B cell (primary cell): ENCODE measurements at regions not wholly inside any gene's neighbourhood (a gene's known extent, or its start where the extent isn't known, plus 50 kb on each side); places are given as distances from the start of the nearest gene placed in this dataset.

Experiments used
- ATAC-seq: fragments of 200-7000 bp; cut with Tn5 transposase; one replicate; pipeline ENCODE4 v1.10.0; 2021; ENCODE audit warnings: low read depth, mild to moderate bottlenecking, moderate number of reproducible peaks, moderate library complexity
- CTCF ChIA-PET: fragments of 350-600 bp; sonication (Branson Sonifier 250); formaldehyde crosslinking; loops from one replicate; lab custom pipeline; 2021; ENCODE audit warnings: antibody characterized with exemption, inconsistent platforms; lab: Charles Lee
- POLR2A ChIA-PET: fragments of 350-600 bp; sonication (Branson Sonifier 250); formaldehyde crosslinking; loops from one replicate; lab custom pipeline; 2021; ENCODE audit warnings: antibody characterized with exemption; lab: Charles Lee
- DNase-seq: peaks from one replicate; pipeline ENCODE4 v3.0.0; 2013
- H2AFZ ChIP-seq: 2 replicates; pipeline ENCODE4 v1.6.1; 2012; ENCODE audit warnings: mild to moderate bottlenecking, low read depth, low read length; ENCODE audit not compliant: insufficient read depth, poor library complexity, severe bottlenecking
- H3K27ac ChIP-seq, 2 donors: 1 replicate in 1 of 2; 2 replicates in 1 of 2; pipeline ENCODE4 v1.5.1; 2012 to 2013; ENCODE audit warnings: low read length in 2 of 2, mild to moderate bottlenecking in 2 of 2, moderate library complexity in 1 of 2
- H3K27me3 ChIP-seq, 4 experiments: fragments of 200-600 bp in 1 of 4; sonication (generic) in 1 of 4; replicated peaks in 1 of 4; 1 replicate in 2 of 4; 2 replicates in 2 of 4; pipeline versions ENCODE4 v1.6.1 to v1.7.0; 2013 to 2016; ENCODE audit warnings: low read length in 3 of 4, mild to moderate bottlenecking in 2 of 4, mixed read lengths in 1 of 4, moderate library complexity in 1 of 4; ENCODE audit not compliant: insufficient read depth in 4 of 4, control insufficient read depth in 3 of 4; ENCODE audit errors: control extremely low read depth in 1 of 4
- H3K36me3 ChIP-seq, 2 experiments: replicated peaks in 1 of 2; 1 replicate in 1 of 2; 2 replicates in 1 of 2; pipeline versions ENCODE4 v1.6.1 to v1.7.1; 2013; ENCODE audit warnings: low read length in 1 of 2; ENCODE audit not compliant: insufficient read depth in 2 of 2, control insufficient read depth in 1 of 2; ENCODE audit errors: control extremely low read depth in 1 of 2, extremely low read depth in 1 of 2
- H3K4me1 ChIP-seq, 2 donors: fragments of 200-600 bp in 1 of 2; sonication (generic) in 1 of 2; 1 replicate in 1 of 2; 2 replicates in 1 of 2; pipeline versions ENCODE4 v1.5.1 to v1.6.1; 2013 to 2017; ENCODE audit warnings: low read length in 2 of 2; ENCODE audit not compliant: control insufficient read depth in 2 of 2, insufficient read depth in 2 of 2
- H3K4me2 ChIP-seq: replicated peaks from 2 replicates; pipeline ENCODE3; 2012; ENCODE audit warnings: mild to moderate bottlenecking, low read depth, low read length; ENCODE audit not compliant: poor library complexity, severe bottlenecking
- H3K4me3 ChIP-seq, 5 experiments: fragments of 200-600 bp in 1 of 5; sonication (generic) in 1 of 5; 1 replicate in 3 of 5; 2 replicates in 2 of 5; pipeline versions ENCODE4 v1.5.1 to v1.7.0; 2011 to 2016; ENCODE audit warnings: low read length in 4 of 5, mild to moderate bottlenecking in 4 of 5, low read depth in 2 of 5, control low read depth in 1 of 5, moderate library complexity in 1 of 5; ENCODE audit not compliant: insufficient read depth in 1 of 5; ENCODE audit errors: control extremely low read depth in 1 of 5, extremely low read depth in 1 of 5
- H3K79me2 ChIP-seq: fragments of 200-600 bp; sonication (generic); one replicate; pipeline ENCODE4 v1.6.0; 2016; ENCODE audit warnings: low read length; ENCODE audit not compliant: control insufficient read depth, insufficient read depth
- H3K9ac ChIP-seq: fragments of 200-600 bp; sonication (generic); 2 replicates; pipeline ENCODE4 v1.6.1; 2017; ENCODE audit warnings: mild to moderate bottlenecking, low read length, moderate library complexity
- H3K9me3 ChIP-seq, 3 donors: one replicate each; pipeline versions ENCODE4 v1.6.1 to v1.7.1; 2013; ENCODE audit warnings: low read length in 2 of 3; ENCODE audit not compliant: control insufficient read depth in 2 of 3, insufficient read depth in 1 of 3; ENCODE audit errors: control extremely low read depth in 1 of 3
- H4K20me1 ChIP-seq: 2 replicates; pipeline ENCODE4 v1.6.0; 2012; ENCODE audit warnings: mild to moderate bottlenecking, low read length; ENCODE audit not compliant: insufficient read depth, control insufficient read depth, poor library complexity, severe bottlenecking
- H3K27ac Mint-ChIP-seq: one replicate; pipeline ENCODE4 v1.8.0; 2021; ENCODE audit warnings: mixed read lengths
- H3K27me3 Mint-ChIP-seq: one replicate; pipeline ENCODE4 v1.8.0; 2021; ENCODE audit warnings: mixed read lengths
- H3K4me1 Mint-ChIP-seq: one replicate; pipeline ENCODE4 v1.8.0; 2021; ENCODE audit warnings: mixed read lengths
- H3K4me3 Mint-ChIP-seq: one replicate; pipeline ENCODE4 v1.8.0; 2021; ENCODE audit warnings: mixed read lengths
- H3K9me3 Mint-ChIP-seq: one replicate; pipeline ENCODE4 v1.8.0; 2022; ENCODE audit warnings: mixed read lengths; ENCODE audit not compliant: insufficient read depth
- CTCF ChIP-seq: fragments of 200-600 bp; IDR thresholded peaks from one replicate; pipeline ENCODE4 v1.8.0; 2022; ENCODE audit warnings: antibody characterized with exemption, mild to moderate bottlenecking
- EZH2 ChIP-seq: IDR thresholded peaks from 2 replicates; pipeline ENCODE4 v1.6.1; 2012; ENCODE audit warnings: borderline replicate concordance, low read depth, mild to moderate bottlenecking, moderate library complexity, low read length; ENCODE audit not compliant: insufficient read depth, poor library complexity, severe bottlenecking
- WGBS: methylation state at CpG from one replicate; pipeline ENCODE4 v1.1.5; 2013; ENCODE audit warnings: missing lambda C conversion rate; ENCODE audit not compliant: insufficient coverage; 5-methylcytosine and 5-hydroxymethylcytosine counted together
- intact Hi-C: fragments of 100-400 bp; cut with micrococcal nuclease; formaldehyde crosslinking; loops from one replicate; pipeline ENCODE4 v1.10.0; 2022

GRCh38 chr3:59250600-59250999 lies 200.8 kb upstream of the CFAP20DC start:
- Histone ChIP-seq H2AFZ (no peak overlapping the region), H3K4me1 (peaks cover 17 to 24% of the 10 kb centered on the region in 2 donors), H3K27me3 (no peaks in the 10 kb centered on the region), H3K4me3 (no peak overlapping the region), H3K9ac (no peak overlapping the region), H4K20me1 (no peaks in the 10 kb centered on the region), H3K79me2 (no peaks in the 10 kb centered on the region), H3K9me3 (peaks cover 0 to 11% (median 2%) of the 10 kb centered on the region in 3 donors), H3K27ac (no peak overlapping the region), H3K36me3 (no peaks in the 10 kb centered on the region), H3K4me2 (no peak overlapping the region)
- no peak for ATAC-seq
- intact Hi-C loops, result no loop called here
- no peak for DNase-seq
- POLR2A ChIA-PET, result no interaction called here
- no peak for TF ChIP-seq EZH2
- no peak for TF ChIP-seq CTCF
- H3K27me3 Mint-ChIP-seq, result no peaks in the 10 kb centered on the region
- H3K9me3 Mint-ChIP-seq, result peaks cover 3% of the 10 kb centered on the region
- H3K4me3 Mint-ChIP-seq, result no peak overlapping the region
- no peak overlapping the region for H3K27ac Mint-ChIP-seq
- peaks cover 23% of the 10 kb centered on the region for H3K4me1 Mint-ChIP-seq
- CTCF ChIA-PET, result no interaction called here

GRCh38 chr3:59249698-59250361 lies 200.0 kb upstream of the CFAP20DC start:
- POLR2A ChIA-PET, result no interaction called here

More at GRCh38 chr3:59249698-59250361, 200.0 kb upstream of the CFAP20DC start:
- TF ChIP-seq CTCF (no peak), EZH2 (no peak)
- Histone ChIP-seq H3K9ac (no peak overlapping the region), H3K9me3 (peaks cover 0 to 11% (median 2%) of the 10 kb centered on the region in 3 donors), H3K4me1 (peaks cover 17 to 26% of the 10 kb centered on the region in 2 donors), H3K27ac (no peak overlapping the region), H3K79me2 (no peaks in the 10 kb centered on the region), H3K4me3 (no peak overlapping the region), H2AFZ (no peak overlapping the region), H3K36me3 (no peaks in the 10 kb centered on the region), H3K4me2 (no peak overlapping the region), H3K27me3 (no peaks in the 10 kb centered on the region), H4K20me1 (no peaks in the 10 kb centered on the region)
- CTCF ChIA-PET, result no interaction called here
- WGBS, result 96% methylated on average over 3 of the region's 6 CpGs
- peaks cover 3% of the 10 kb centered on the region for H3K9me3 Mint-ChIP-seq
- H3K27me3 Mint-ChIP-seq, result no peaks in the 10 kb centered on the region
- peaks cover 24% of the 10 kb centered on the region for H3K4me1 Mint-ChIP-seq
- no peak for DNase-seq
- intact Hi-C loops, result no loop called here
- H3K4me3 Mint-ChIP-seq, result no peak overlapping the region
- no peak overlapping the region for H3K27ac Mint-ChIP-seq
- ATAC-seq, result no peak
